Smooth muscle cell (in vitro differentiated cells): ENCODE measurements at regions not wholly inside any gene's neighbourhood (a gene's known extent, or its start where the extent isn't known, plus 50 kb on each side); places are given as distances from the start of the nearest gene placed in this dataset.

Experiments
- DNase-seq: peaks from one replicate; lab custom pipeline; 2025; ENCODE audit not compliant: unreplicated experiment; lab: John Stamatoyannopoulos, UW
- H2AFZ ChIP-seq: fragments of 200-600 bp; sonication (generic); 2 replicates; pipeline ENCODE4 v1.6.0; 2016; ENCODE audit warnings: antibody characterized with exemption, low read depth, mild to moderate bottlenecking
- H3F3A ChIP-seq: fragments of 200-600 bp; sonication (generic); 2 replicates; pipeline ENCODE4 v1.6.0; 2017; ENCODE audit warnings: antibody characterized with exemption, low read depth
- H3K27ac ChIP-seq: fragments of 200-600 bp; sonication (generic); 2 replicates; pipeline ENCODE4 v1.5.1; 2016; ENCODE audit warnings: low read depth, mild to moderate bottlenecking
- H3K27me3 ChIP-seq: fragments of 200-600 bp; sonication (generic); 2 replicates; pipeline ENCODE4 v1.6.1; 2016; ENCODE audit warnings: low read depth, mild to moderate bottlenecking
- H3K36me3 ChIP-seq: fragments of 200-600 bp; sonication (generic); 2 replicates; pipeline ENCODE4 v1.5.1; 2016; ENCODE audit warnings: low read depth
- H3K4me1 ChIP-seq: fragments of 200-600 bp; sonication (generic); 2 replicates; pipeline ENCODE4 v1.5.1; 2016; ENCODE audit warnings: low read depth
- H3K4me2 ChIP-seq: fragments of 200-600 bp; sonication (generic); 2 replicates; pipeline ENCODE4 v1.6.0; 2016; ENCODE audit warnings: mild to moderate bottlenecking
- H3K4me3 ChIP-seq: fragments of 200-600 bp; sonication (generic); 2 replicates; pipeline ENCODE4 v1.5.1; 2016; ENCODE audit warnings: mild to moderate bottlenecking
- H3K79me2 ChIP-seq: fragments of 200-600 bp; sonication (generic); 2 replicates; pipeline ENCODE4 v1.6.0; 2016; ENCODE audit warnings: low read depth, mild to moderate bottlenecking
- H3K9ac ChIP-seq: fragments of 200-600 bp; sonication (generic); 2 replicates; pipeline ENCODE4 v1.6.0; 2016; ENCODE audit warnings: low read depth
- H3K9me3 ChIP-seq: fragments of 200-600 bp; sonication (generic); replicated peaks from 2 replicates; pipeline ENCODE4 v1.5.1; 2016; ENCODE audit warnings: low read depth
- H4K20me1 ChIP-seq: fragments of 200-600 bp; sonication (generic); 2 replicates; pipeline ENCODE4 v1.6.0; 2016; ENCODE audit warnings: low read depth
- CTCF ChIP-seq: fragments of 200-600 bp; sonication (generic); IDR thresholded peaks from 2 replicates; pipeline ENCODE4 v1.5.1; 2017; ENCODE audit warnings: borderline replicate concordance, mild to moderate bottlenecking, antibody characterized with exemption; ENCODE audit not compliant: insufficient read depth, poor library complexity, severe bottlenecking
- WGBS: methylation state at CpG from one replicate; pipeline ENCODE4 v1.1.7; 2016; ENCODE audit warnings: low lambda C conversion rate; 5-methylcytosine and 5-hydroxymethylcytosine counted together

GRCh38 chr13:44013758-44014291 is 134.1 kb downstream of the LACC1 start:
- peak overlapping the region; percentile 29 for H3K9ac ChIP-seq
- H2AFZ ChIP-seq, result no peak overlapping the region
- H4K20me1 ChIP-seq, result no peaks in the 10 kb centered on the region
- TF ChIP-seq CTCF, result no peak
- no peaks in the 10 kb centered on the region for H3K27me3 ChIP-seq
- whole genome bisulfite sequencing, result 10% methylated on average over 4 of the region's 4 CpGs
- H3K9me3 ChIP-seq, result no peaks in the 10 kb centered on the region
- DNase-seq, result no peak
- H3K4me2 ChIP-seq, result peak overlapping the region; percentile 73
- no peaks in the 10 kb centered on the region for H3K79me2 ChIP-seq
- peaks cover 30% of the 10 kb centered on the region for H3F3A ChIP-seq
- H3K4me3 ChIP-seq, result no peak overlapping the region
- peaks cover 18% of the 10 kb centered on the region for H3K4me1 ChIP-seq
- no peaks in the 10 kb centered on the region for H3K36me3 ChIP-seq
- peak overlapping the region; percentile 95 for H3K27ac ChIP-seq

GRCh38 chr13:44014501-44014900 is 134.8 kb downstream of the LACC1 start:
- H3K4me1 ChIP-seq, result peaks cover 18% of the 10 kb centered on the region
- no peaks in the 10 kb centered on the region for H3K27me3 ChIP-seq
- H3K36me3 ChIP-seq, result no peaks in the 10 kb centered on the region
- H3K79me2 ChIP-seq, result no peaks in the 10 kb centered on the region
- no peak overlapping the region for H3K4me3 ChIP-seq
- peak overlapping the region; percentile 75 for H3K9ac ChIP-seq
- no peak for TF ChIP-seq CTCF
- peaks cover 30% of the 10 kb centered on the region for H3F3A ChIP-seq
- H2AFZ ChIP-seq, result peak overlapping the region; percentile 73
- no peaks in the 10 kb centered on the region for H4K20me1 ChIP-seq
- peak overlapping the region; percentile 73 for H3K4me2 ChIP-seq
- no peak for DNase-seq
- H3K9me3 ChIP-seq, result no peaks in the 10 kb centered on the region
- peak overlapping the region; percentile 95 for H3K27ac ChIP-seq
- WGBS, result 36% methylated on average over 8 of the region's 8 CpGs

GRCh38 chr13:44015118-44015517 is 135.4 kb downstream of the LACC1 start:
- peak overlapping the region; percentile 73 for H2AFZ ChIP-seq
- H3K4me1 ChIP-seq, result peaks cover 18% of the 10 kb centered on the region
- no peaks in the 10 kb centered on the region for H3K27me3 ChIP-seq
- no peaks in the 10 kb centered on the region for H3K79me2 ChIP-seq
- H3K4me2 ChIP-seq, result peak overlapping the region; percentile 73
- H3K27ac ChIP-seq, result peak overlapping the region; percentile 95
- H3K9ac ChIP-seq, result peak overlapping the region; percentile 75
- no peak overlapping the region for H3K4me3 ChIP-seq
- no peak for DNase-seq
- 33% methylated on average over 5 of the region's 5 CpGs for WGBS
- H3K36me3 ChIP-seq, result no peaks in the 10 kb centered on the region
- H3F3A ChIP-seq, result peaks cover 30% of the 10 kb centered on the region
- H3K9me3 ChIP-seq, result no peaks in the 10 kb centered on the region
- H4K20me1 ChIP-seq, result no peaks in the 10 kb centered on the region
- TF ChIP-seq CTCF, result no peak

- Histone ChIP-seq H3K4me2 (peak overlapping the region; percentile 73), H3K9me3 (no peaks in the 10 kb centered on the region), H4K20me1 (no peaks in the 10 kb centered on the region), H3K79me2 (no peaks in the 10 kb centered on the region), H3K27ac (peak overlapping the region; percentile 95), H3K36me3 (no peaks in the 10 kb centered on the region), H3K9ac (peak overlapping the region; percentile 7), H3K4me3 (no peak overlapping the region), H2AFZ (peak overlapping the region; percentile 73), H3K4me1 (peaks cover 18% of the 10 kb centered on the region), H3F3A (peaks cover 30% of the 10 kb centered on the region), H3K27me3 (no peaks in the 10 kb centered on the region)
- DNase-seq, result no peak
- 80% methylated on average over 6 of the region's 6 CpGs for WGBS
- TF ChIP-seq CTCF, result no peak
Observed at GRCh38 chr13:44015811-44016210, 136.1 kb downstream of the LACC1 start.
